ENCODE measurements at regions not wholly inside any gene's neighbourhood (a gene's known extent, or its start where the extent isn't known, plus 50 kb on each side); places are given as distances from the start of the nearest gene placed in this dataset.
"Not testable (repeated sequence)": the region's sequence is repeated elsewhere in the genome, so short reads cannot be mapped to it uniquely, and the experiment has no call there.

GRCh38 chr3:66552846-66553245, 52.0 kb upstream of the LRIG1 start:
- no peak overlapping the region for H3K4me3 Mint-ChIP-seq
- no peak for DNase-seq
- no peaks in the 10 kb centered on the region for H3K9me3 Mint-ChIP-seq
- peaks cover 3% of the 10 kb centered on the region for H3K4me1 Mint-ChIP-seq
- H3K27ac Mint-ChIP-seq = no peak overlapping the region
- no peaks in the 10 kb centered on the region for H3K36me3 Mint-ChIP-seq (ENCODE audit: low read depth)
- POLR2A ChIA-PET = no interaction called here
- H3K27me3 Mint-ChIP-seq = no peaks in the 10 kb centered on the region
- CTCF ChIA-PET = no interaction called here

DNA sequence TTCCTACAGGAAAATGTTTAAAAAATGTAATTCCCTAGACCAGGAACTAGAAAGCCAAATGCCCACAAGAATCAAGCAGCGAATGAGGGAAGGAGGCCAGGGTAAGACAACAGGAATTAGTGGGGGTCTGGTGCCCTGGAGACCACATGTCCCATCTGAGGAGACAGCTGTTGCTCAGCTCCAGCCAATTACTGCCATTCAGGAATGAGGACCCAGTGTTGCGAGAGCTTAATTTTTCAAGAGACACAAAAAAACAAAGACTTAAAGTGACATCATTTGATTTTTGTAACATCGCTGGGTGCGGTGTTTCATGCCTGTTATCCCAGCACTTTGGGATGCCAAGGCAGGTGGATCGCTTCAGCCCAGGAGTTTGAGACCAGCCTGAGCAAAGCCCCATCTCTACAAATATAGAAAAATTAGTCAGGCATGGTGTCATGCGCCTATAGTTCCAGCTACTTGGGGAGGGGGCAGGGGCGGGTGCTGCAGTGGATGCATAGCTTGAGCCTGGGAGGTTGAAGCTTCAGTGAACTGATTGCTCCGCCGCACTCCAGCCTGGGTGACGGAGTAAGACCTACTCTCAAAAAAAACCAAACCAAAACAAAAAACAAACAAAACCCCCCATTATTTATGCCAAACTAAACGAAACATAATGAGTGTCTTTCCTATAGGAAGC, 52.8 kb upstream of the LRIG1 start:
- Mint-ChIP-seq H3K4me1 (peaks cover 3% of the 10 kb centered on the region), H3K27me3 (no peaks in the 10 kb centered on the region), H3K4me3 (no peak overlapping the region), H3K27ac (no peak overlapping the region), H3K9me3 (peaks cover under 1% of the 10 kb centered on the region), H3K36me3 (ENCODE audit: low read depth) (no peaks in the 10 kb centered on the region)
- POLR2A ChIA-PET = no interaction called here
- CTCF ChIA-PET = no interaction called here
- DNase-seq = no peak

- H3K4me3 Mint-ChIP-seq = no peak overlapping the region
- no peaks in the 10 kb centered on the region for H3K36me3 Mint-ChIP-seq (ENCODE audit: low read depth)
- H3K4me1 Mint-ChIP-seq = peaks cover 3% of the 10 kb centered on the region
- ChIA-PET CTCF (no interaction called here), POLR2A (no interaction called here)
- H3K9me3 Mint-ChIP-seq = peaks cover 5% of the 10 kb centered on the region
- no peak overlapping the region for H3K27ac Mint-ChIP-seq
- no peaks in the 10 kb centered on the region for H3K27me3 Mint-ChIP-seq
- no peak for DNase-seq
Observed at GRCh38 chr3:66554178-66554577, 53.4 kb upstream of the LRIG1 start.

DNA sequence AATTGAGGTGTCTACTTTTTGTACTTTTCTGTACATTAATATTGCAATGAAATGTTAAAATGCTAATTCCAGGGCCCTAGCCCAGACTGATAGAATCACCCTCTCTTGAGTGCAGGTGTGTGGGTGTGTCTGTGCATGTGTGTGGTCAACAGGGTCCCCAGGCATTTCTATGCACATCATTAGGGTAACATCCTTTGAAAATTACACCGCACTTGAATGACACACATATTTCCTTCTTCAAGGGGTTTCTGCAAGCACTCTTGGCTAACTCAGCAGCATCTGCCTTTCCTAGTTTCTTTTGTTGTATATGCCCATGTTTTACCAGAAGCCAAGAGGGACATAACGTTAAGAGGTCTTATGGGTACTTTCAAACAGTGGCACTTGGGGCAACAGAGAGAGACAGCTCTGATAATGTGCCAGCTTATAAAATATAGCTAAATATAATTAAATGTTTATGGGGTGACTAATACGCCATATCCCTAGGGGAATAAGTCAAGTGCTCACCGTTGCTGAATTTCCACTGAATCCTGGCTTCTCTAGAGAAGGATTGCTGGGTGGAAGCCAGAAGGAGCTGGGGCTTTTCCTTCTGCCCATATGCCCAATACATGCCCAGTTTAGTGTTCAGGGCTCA, 54.5 kb upstream of the LRIG1 start:
- Mint-ChIP-seq H3K27me3 (no peaks in the 10 kb centered on the region), H3K4me3 (no peak overlapping the region), H3K27ac (no peak overlapping the region), H3K4me1 (peaks cover 3% of the 10 kb centered on the region), H3K36me3 (ENCODE audit: low read depth) (no peaks in the 10 kb centered on the region), H3K9me3 (peaks cover 10% of the 10 kb centered on the region)
- POLR2A ChIA-PET = no interaction called here
- DNase-seq = no peak
- CTCF ChIA-PET = no interaction called here

DNA sequence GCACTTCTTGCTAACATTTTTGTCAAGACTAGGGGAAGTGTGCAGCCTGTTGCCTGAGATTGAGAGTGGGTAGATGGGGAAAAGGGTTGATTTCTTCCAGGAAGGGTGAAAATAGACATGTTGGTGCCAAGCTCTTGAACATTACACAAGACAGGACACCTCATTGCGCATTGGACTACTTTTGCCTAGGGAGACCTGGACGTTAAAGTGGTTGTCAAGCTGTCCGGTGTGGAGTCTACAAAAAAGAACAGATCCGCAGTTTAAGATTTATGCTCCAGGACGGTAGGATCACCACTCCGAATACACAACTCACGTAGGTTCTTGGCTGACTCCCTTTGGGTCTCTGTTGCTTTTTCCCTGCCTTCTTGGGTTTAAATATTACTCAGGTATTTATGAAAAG, 56.3 kb upstream of the LRIG1 start:
- H3K27me3 Mint-ChIP-seq = no peaks in the 10 kb centered on the region
- ChIA-PET CTCF (no interaction called here), POLR2A (no interaction called here)
- H3K9me3 Mint-ChIP-seq = peaks cover 14% of the 10 kb centered on the region
- no peak overlapping the region for H3K27ac Mint-ChIP-seq
- H3K4me3 Mint-ChIP-seq = no peak overlapping the region
- H3K36me3 Mint-ChIP-seq (ENCODE audit: low read depth) = no peaks in the 10 kb centered on the region
- H3K4me1 Mint-ChIP-seq = peaks cover 3% of the 10 kb centered on the region
- no peak for DNase-seq

- H3K4me3 Mint-ChIP-seq; DNase-seq; H3K27ac Mint-ChIP-seq; H3K4me1 Mint-ChIP-seq; CTCF ChIA-PET; H3K36me3 Mint-ChIP-seq (ENCODE audit: low read depth); POLR2A ChIA-PET; H3K27me3 Mint-ChIP-seq: not testable (repeated sequence)
- H3K9me3 Mint-ChIP-seq = peaks cover 14% of the 10 kb centered on the region
Observed at GRCh38 chr3:66559924-66560323, 59.1 kb upstream of the LRIG1 start.

DNA sequence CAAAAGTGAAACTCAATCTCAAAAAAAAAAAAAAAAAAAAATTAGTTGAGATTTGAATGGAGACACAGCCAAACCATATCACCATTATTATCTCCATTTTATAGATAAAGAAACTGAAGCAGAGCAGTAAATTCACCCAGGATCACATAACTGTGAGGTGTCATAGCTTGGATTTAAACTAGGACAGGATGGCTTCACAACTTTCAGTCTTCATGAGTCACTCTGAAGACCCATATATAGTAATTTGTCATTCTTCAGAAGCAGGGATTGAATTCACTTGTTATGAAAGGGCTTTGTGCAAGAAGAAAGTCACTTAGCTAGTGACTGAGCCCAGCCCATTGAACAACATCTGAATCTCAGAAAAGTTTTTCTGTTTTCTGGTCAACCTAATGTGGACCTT, 60.5 kb upstream of the LRIG1 start:
- H3K4me3 Mint-ChIP-seq = no peak overlapping the region
- ChIA-PET CTCF (no interaction called here), POLR2A (no interaction called here)

DNA sequence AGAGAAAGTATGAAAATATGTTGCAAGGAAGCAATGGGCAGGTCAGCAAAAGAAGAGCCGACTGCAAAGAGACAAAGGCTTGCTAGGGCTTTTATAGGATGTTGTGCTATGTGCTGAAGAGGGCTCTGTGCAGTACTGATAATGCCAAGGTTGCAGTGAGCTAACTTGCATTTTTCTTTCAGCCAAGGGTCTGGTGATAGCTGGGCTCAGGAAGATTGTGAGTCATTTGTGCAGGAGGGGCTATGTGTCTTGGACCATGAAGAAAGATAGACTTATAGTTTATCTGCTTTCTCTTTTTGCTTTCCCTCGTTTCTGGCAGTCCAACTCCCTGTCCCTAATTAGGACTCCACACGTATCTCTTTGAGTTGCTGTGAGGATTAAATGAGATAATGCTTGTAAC, 64.5 kb upstream of the LRIG1 start:
- no peak for DNase-seq
- POLR2A ChIA-PET = no interaction called here
- Mint-ChIP-seq H3K4me3 (no peak overlapping the region), H3K36me3 (ENCODE audit: low read depth) (no peaks in the 10 kb centered on the region), H3K27me3 (peaks cover 3% of the 10 kb centered on the region), H3K9me3 (peaks cover 5% of the 10 kb centered on the region), H3K27ac (no peak overlapping the region), H3K4me1 (no peaks in the 10 kb centered on the region)
- CTCF ChIA-PET = no interaction called here

More for the DNA sequence above, 60.5 kb upstream of the LRIG1 start:
- H3K27ac Mint-ChIP-seq = no peak overlapping the region
- H3K9me3 Mint-ChIP-seq = peaks cover 14% of the 10 kb centered on the region
- H3K27me3 Mint-ChIP-seq = peaks cover 1% of the 10 kb centered on the region
- DNase-seq = no peak
- H3K4me1 Mint-ChIP-seq = no peaks in the 10 kb centered on the region
- no peaks in the 10 kb centered on the region for H3K36me3 Mint-ChIP-seq (ENCODE audit: low read depth)

DNA sequence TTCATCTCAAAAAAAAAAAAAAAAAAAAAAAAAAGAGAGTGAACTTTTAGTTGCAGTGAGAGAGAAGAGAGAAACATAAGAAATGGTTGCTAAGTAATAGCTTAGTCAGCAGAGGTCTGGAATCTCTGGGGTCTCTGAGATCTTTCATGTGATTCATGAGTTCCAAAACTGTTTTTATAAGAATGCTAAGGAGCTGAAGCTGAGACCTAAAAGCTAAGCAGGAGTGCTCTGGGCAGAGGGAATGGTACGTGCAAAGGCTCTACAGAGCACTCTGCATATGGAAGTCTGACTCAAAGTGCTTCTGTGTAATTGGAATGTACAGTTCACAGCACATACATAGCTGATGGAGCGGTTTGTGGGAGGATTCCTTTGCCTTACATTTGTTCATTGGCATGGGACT, 66.3 kb upstream of the LRIG1 start:
- no peak overlapping the region for H3K4me3 Mint-ChIP-seq
- CTCF ChIA-PET = no interaction called here
- no peak overlapping the region for H3K27ac Mint-ChIP-seq
- no peak for DNase-seq
- no peaks in the 10 kb centered on the region for H3K9me3 Mint-ChIP-seq
- peaks cover 3% of the 10 kb centered on the region for H3K27me3 Mint-ChIP-seq
- H3K4me1 Mint-ChIP-seq = no peaks in the 10 kb centered on the region
- H3K36me3 Mint-ChIP-seq (ENCODE audit: low read depth) = no peaks in the 10 kb centered on the region
- POLR2A ChIA-PET = no interaction called here

DNA sequence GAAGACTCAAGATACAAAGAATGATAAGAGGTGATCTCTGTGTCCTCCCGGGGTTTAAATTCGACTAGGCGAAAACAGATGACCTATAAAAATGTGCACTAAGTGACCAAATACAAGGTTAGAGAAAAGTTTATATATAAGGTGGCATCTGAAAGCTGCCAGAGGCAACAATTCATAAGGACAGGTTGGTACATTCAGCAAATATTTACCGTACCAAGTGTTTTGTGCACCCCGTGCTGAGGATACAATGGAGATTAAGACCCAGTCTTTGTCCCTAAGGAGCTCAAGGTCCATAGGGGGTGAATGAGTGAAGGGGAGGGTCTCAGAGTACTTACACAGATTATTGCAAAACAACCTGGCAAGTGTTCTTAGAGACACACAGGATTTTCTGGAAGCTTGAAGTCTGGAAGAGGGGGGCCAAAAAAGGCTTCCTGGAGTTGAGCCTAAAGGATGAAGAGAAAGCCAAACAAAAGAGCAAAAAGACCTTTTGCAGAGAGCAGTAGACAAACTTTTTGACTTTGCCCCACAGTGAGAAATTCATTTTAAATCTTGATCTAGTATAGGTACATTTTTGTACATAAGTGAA, 71.4 kb upstream of the LRIG1 start:
- Mint-ChIP-seq H3K36me3 (ENCODE audit: low read depth) (no peaks in the 10 kb centered on the region), H3K4me1 (peaks cover 5% of the 10 kb centered on the region), H3K27ac (no peak overlapping the region), H3K4me3 (no peak overlapping the region), H3K27me3 (peaks cover 1% of the 10 kb centered on the region), H3K9me3 (no peaks in the 10 kb centered on the region)
- ChIA-PET POLR2A (no interaction called here), CTCF (no interaction called here)
- no peak for DNase-seq

- Mint-ChIP-seq H3K36me3 (ENCODE audit: low read depth) (no peaks in the 10 kb centered on the region), H3K27me3 (peaks cover 1% of the 10 kb centered on the region), H3K4me1 (peaks cover 5% of the 10 kb centered on the region), H3K9me3 (no peaks in the 10 kb centered on the region), H3K27ac (no peak overlapping the region), H3K4me3 (no peak overlapping the region)
- ChIA-PET CTCF (no interaction called here), POLR2A (no interaction called here)
- no peak for DNase-seq
Observed at GRCh38 chr3:66572938-66573710, 72.3 kb upstream of the LRIG1 start.

DNA sequence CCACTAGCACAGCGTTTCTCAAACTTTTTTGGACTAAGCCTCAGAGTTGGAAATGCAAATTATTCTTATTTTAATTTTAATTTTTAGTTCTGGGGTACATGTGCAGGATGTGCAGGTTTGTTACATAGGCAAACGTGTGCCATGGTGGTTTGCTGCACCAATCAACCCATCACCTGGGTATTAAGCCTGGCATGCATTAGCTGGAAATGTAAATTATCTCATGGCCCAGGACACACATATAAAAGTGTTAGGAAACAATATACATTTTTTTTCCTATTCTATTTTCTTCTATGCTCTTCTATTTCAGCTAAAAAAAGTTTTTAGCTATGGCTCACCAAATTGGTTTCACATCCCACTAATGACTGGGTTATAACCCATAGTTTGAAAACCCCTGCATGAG, 73.3 kb upstream of the LRIG1 start:
- ChIA-PET POLR2A (no interaction called here), CTCF (no interaction called here)
- Mint-ChIP-seq H3K27ac (no peak overlapping the region), H3K4me1 (peaks cover 5% of the 10 kb centered on the region), H3K27me3 (peaks cover 9% of the 10 kb centered on the region), H3K4me3 (no peak overlapping the region), H3K36me3 (ENCODE audit: low read depth) (no peaks in the 10 kb centered on the region), H3K9me3 (peaks cover 4% of the 10 kb centered on the region)
- DNase-seq = no peak

GRCh38 chr3:66577426-66578203, 76.8 kb upstream of the LRIG1 start:
- Mint-ChIP-seq H3K9me3 (peaks cover 5% of the 10 kb centered on the region), H3K36me3 (ENCODE audit: low read depth) (no peaks in the 10 kb centered on the region), H3K27ac (no peak overlapping the region), H3K4me1 (peaks cover 7% of the 10 kb centered on the region), H3K4me3 (no peak overlapping the region), H3K27me3 (peaks cover 18% of the 10 kb centered on the region)
- POLR2A ChIA-PET = no interaction called here
- DNase-seq = no peak
- CTCF ChIA-PET = no interaction called here

Data from activated CD4-positive, alpha-beta memory T cell treated with anti-CD3 and anti-CD28 coated beads, Interleukin-2, amount 10 ng/mL, durations not matched to agents 7 days and 5 days (primary cell).